ENCODE measurements at regions not wholly inside any gene's neighbourhood (a gene's known extent, or its start where the extent isn't known, plus 50 kb on each side); places are given as distances from the start of the nearest gene placed in this dataset.

DNA sequence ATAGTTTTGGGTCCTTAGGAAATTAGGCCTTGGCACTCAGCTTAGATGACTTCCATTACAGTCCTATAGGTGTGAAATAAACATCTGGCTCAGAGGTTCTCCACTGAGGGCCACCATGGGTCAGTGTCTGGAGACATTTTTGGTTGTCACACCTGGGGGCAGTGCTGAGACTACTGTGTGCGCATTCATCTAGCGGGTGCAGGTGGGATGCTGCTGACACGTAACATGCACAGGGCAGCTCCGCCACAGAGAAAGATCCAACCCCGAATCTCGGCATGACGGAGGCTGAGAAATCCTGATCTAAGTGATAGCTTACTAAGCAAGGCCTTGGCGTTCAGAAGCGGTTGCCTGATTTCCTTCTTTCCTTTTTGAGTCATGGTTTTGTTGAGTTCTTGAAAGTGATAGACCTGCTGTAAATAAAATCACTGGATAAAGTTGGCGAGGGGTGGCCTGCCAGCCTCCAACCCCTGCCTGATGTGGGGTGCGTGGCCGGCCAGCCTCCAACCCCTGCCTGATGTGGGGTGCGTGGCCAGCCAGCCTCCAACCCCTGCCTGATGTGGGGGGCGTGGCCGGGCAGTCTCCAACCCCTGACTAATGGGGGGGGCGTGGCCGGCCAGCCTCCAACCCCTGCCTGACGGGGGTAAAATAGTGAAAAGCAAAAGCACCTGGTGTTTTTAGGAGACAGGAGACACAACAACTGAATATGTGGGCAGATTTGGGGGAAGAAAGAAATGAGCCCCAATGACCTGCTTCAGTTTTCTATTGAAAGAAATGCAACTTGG, 158.1 kb downstream of the CDH26 start:
- no peak overlapping the region for H3K9ac ChIP-seq (ENCODE audit: low read depth, low read length)
- H3K27me3 ChIP-seq (ENCODE audit: control insufficient read depth, insufficient read depth, low read length): peaks cover 59% of the 10 kb centered on the region
- no peak overlapping the region for H3K4me3 ChIP-seq (ENCODE audit: low read length)
- H3K9me3 ChIP-seq (replicated peaks; ENCODE audit: low read length): no peaks in the 10 kb centered on the region
- no peaks in the 10 kb centered on the region for H3K4me1 ChIP-seq (ENCODE audit: control insufficient read depth, insufficient read depth, low read length)
- H3K4me2 ChIP-seq (ENCODE audit: low read length): no peak overlapping the region
- no peaks in the 10 kb centered on the region for H3K36me3 ChIP-seq (ENCODE audit: insufficient read depth, low read length)

DNA sequence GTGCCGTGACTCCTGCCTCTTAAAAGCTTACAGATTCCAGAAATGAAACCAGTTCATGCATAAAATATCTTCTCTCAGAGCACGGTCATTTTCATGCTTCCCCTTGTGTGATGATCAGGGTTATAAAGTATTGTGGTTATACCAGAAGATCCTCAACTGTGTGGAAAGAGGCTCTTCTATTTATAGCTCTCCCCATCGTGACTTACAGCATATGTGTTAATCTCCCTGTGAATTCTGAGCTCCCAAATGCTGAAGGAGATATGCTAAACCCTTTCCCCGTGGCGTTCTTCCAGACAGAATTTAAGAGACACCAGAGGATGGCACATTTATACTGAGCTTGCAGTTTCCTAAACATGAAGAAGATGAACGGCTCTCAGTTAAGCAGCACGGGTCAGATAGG, 158.8 kb downstream of the CDH26 start:
- no peaks in the 10 kb centered on the region for H3K4me1 ChIP-seq (ENCODE audit: control insufficient read depth, insufficient read depth, low read length)
- peaks cover 64% of the 10 kb centered on the region for H3K27me3 ChIP-seq (ENCODE audit: control insufficient read depth, insufficient read depth, low read length)
- H3K9me3 ChIP-seq (replicated peaks; ENCODE audit: low read length): no peaks in the 10 kb centered on the region
- H3K4me2 ChIP-seq (ENCODE audit: low read length): no peak overlapping the region
- H3K4me3 ChIP-seq (ENCODE audit: low read length): no peak overlapping the region
- H3K9ac ChIP-seq (ENCODE audit: low read depth, low read length): no peak overlapping the region
- no peaks in the 10 kb centered on the region for H3K36me3 ChIP-seq (ENCODE audit: insufficient read depth, low read length)

DNA sequence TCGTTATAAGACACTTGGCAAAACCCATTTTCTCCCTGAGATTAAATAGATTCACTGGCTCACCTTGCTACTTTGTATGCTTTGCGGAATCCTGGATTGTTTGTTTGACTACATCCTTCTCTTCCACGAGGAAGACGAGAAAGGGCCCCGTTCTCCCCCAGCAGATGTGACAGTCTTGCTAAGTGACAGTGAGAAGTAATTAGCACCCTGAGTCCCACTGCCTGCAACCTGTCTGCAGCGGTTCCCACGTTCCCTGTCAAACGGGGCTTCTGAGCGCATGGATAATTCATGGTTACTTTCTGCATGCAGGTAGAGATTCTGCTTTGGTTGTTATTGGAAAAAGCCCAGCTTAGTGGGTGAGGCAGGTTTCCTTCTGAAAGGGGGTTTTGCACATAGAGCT, 163.7 kb downstream of the CDH26 start:
- H3K4me1 ChIP-seq (ENCODE audit: control insufficient read depth, insufficient read depth, low read length): no peaks in the 10 kb centered on the region
- no peaks in the 10 kb centered on the region for H3K9me3 ChIP-seq (replicated peaks; ENCODE audit: low read length)
- no peaks in the 10 kb centered on the region for H3K36me3 ChIP-seq (ENCODE audit: insufficient read depth, low read length)
- H3K4me2 ChIP-seq (ENCODE audit: low read length): no peak overlapping the region
- no peak overlapping the region for H3K9ac ChIP-seq (ENCODE audit: low read depth, low read length)
- H3K4me3 ChIP-seq (ENCODE audit: low read length): no peak overlapping the region
- H3K27me3 ChIP-seq (ENCODE audit: control insufficient read depth, insufficient read depth, low read length): peaks cover 58% of the 10 kb centered on the region

DNA sequence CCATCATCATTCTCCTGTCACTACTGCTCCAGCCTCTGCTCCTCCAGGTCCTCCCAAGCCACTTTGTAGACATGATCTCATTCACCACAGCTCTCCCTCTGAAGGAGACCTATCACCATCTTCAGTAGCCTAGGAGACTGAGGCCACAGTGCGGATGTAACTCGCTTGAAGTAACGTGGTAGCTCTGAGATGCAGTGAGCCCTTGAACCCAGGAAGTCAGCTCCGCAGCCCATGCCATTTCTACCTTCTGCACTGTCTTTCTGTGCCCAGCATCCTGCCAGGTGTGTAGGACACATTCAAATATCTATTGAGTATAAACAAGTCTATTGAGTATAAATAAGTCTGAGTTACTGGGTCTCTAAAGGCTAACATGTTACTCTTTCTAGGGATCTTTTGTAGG, 164.4 kb downstream of the CDH26 start:
- no peaks in the 10 kb centered on the region for H3K9me3 ChIP-seq (replicated peaks; ENCODE audit: low read length)
- no peak overlapping the region for H3K4me3 ChIP-seq (ENCODE audit: low read length)
- no peaks in the 10 kb centered on the region for H3K4me1 ChIP-seq (ENCODE audit: control insufficient read depth, insufficient read depth, low read length)
- H3K4me2 ChIP-seq (ENCODE audit: low read length): no peak overlapping the region
- H3K36me3 ChIP-seq (ENCODE audit: insufficient read depth, low read length): no peaks in the 10 kb centered on the region
- no peak overlapping the region for H3K9ac ChIP-seq (ENCODE audit: low read depth, low read length)
- H3K27me3 ChIP-seq (ENCODE audit: control insufficient read depth, insufficient read depth, low read length): peaks cover 54% of the 10 kb centered on the region

DNA sequence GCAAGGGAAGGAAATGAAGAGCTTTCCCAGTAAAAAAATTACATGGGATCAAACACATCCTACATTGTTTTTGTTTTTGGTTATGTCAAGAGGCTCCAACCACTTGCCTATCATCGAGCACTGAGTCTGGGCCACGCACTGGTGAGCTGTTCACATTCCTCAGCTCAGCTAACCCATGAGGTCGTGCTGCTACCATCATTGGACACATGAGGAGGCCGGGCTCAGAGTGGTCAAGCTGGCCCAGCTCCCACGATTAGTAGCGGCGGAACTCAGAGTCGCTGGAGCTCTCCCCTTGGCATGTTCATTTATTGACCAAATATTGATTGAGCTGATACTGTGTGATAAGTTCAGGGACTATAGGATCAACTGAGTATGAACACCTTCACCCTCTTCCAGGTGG, 164.9 kb downstream of the CDH26 start:
- peaks cover 54% of the 10 kb centered on the region for H3K27me3 ChIP-seq (ENCODE audit: control insufficient read depth, insufficient read depth, low read length)
- H3K4me2 ChIP-seq (ENCODE audit: low read length): no peak overlapping the region

DNA sequence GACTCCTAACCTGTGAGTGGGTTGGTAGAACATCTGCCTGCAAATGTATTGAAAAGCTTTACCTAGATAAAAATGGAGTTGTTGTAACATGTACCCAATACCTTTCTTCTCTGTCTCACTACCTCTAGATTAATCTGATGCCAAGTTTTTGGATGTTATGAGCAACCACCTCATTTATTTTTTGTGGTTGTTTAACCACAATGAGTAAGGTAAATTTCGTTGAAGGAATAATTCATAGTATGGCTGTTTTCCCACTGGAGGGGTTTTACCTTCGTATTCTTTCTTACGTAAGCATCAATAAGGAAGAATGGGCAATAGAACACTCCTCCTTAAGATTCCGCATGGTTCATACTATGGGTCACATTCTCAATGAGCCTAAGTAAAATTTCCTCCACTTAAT, 165.4 kb downstream of the CDH26 start:
- Histone ChIP-seq H3K36me3 (ENCODE audit: insufficient read depth, low read length) (no peaks in the 10 kb centered on the region), H3K4me3 (ENCODE audit: low read length) (no peak overlapping the region), H3K27me3 (ENCODE audit: control insufficient read depth, insufficient read depth, low read length) (peaks cover 51% of the 10 kb centered on the region), H3K9ac (ENCODE audit: low read depth, low read length) (no peak overlapping the region), H3K9me3 (replicated peaks; ENCODE audit: low read length) (no peaks in the 10 kb centered on the region), H3K4me2 (ENCODE audit: low read length) (no peak overlapping the region), H3K4me1 (ENCODE audit: control insufficient read depth, insufficient read depth, low read length) (no peaks in the 10 kb centered on the region)

More for the DNA sequence above, 164.9 kb downstream of the CDH26 start:
- Histone ChIP-seq H3K4me1 (ENCODE audit: control insufficient read depth, insufficient read depth, low read length) (no peaks in the 10 kb centered on the region), H3K9ac (ENCODE audit: low read depth, low read length) (no peak overlapping the region), H3K36me3 (ENCODE audit: insufficient read depth, low read length) (no peaks in the 10 kb centered on the region), H3K4me3 (ENCODE audit: low read length) (no peak overlapping the region), H3K9me3 (replicated peaks; ENCODE audit: low read length) (no peaks in the 10 kb centered on the region)

DNA sequence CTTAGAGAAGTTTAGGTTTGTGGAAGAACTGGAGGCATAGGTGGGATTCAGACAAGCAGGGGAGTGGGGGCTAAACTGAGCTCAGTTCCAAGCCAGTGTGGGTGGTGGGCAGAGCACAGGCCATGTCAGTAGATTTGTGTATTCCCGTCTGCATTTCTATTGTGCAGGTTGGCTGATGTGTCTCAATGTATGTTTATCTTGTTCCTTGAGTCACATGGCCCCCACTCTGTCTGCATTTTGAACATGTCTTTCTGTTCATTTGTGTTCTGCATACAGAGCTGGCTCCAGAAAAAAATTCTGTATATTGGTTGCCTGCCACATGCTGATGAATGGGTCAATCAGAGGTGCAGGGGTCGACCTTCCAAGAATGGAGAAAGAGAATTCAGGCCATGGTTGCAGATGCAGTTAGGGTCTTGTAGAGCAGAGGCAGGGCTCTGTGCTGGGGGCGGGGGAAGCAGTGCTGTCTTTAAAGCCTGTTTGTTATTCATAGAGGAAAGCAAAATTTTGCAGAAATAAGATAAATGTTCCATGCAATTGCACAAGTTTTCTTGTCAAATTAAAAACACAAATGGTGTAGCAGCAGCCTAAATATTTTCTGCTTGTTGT, 166.7 kb downstream of the CDH26 start:
- no peaks in the 10 kb centered on the region for H3K4me1 ChIP-seq (ENCODE audit: control insufficient read depth, insufficient read depth, low read length)
- H3K27me3 ChIP-seq (ENCODE audit: control insufficient read depth, insufficient read depth, low read length): peaks cover 42% of the 10 kb centered on the region
- no peaks in the 10 kb centered on the region for H3K36me3 ChIP-seq (ENCODE audit: insufficient read depth, low read length)
- no peaks in the 10 kb centered on the region for H3K9me3 ChIP-seq (replicated peaks; ENCODE audit: low read length)
- H3K4me2 ChIP-seq (ENCODE audit: low read length): no peak overlapping the region
- H3K9ac ChIP-seq (ENCODE audit: low read depth, low read length): no peak overlapping the region
- H3K4me3 ChIP-seq (ENCODE audit: low read length): no peak overlapping the region

DNA sequence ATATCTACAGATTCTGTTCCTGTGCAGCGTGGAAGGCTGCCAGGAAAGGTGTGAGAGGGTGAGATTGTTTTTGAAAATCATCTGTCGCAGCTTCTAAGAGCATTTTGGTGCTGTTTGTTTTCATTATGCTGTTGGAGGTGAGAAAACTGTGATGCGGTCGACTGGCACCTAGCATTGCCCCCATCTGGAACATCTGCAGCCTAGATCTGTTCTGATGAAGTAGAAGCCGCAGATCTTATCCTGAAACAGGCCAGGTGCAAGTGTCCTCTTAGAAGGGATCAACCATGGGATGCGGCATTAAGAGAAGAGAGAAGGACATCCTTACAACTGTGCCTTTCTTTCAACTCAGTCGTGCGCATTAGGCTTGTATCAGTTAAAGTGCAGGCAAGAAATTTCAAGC, 167.3 kb downstream of the CDH26 start:
- Histone ChIP-seq H3K36me3 (ENCODE audit: insufficient read depth, low read length) (no peaks in the 10 kb centered on the region), H3K4me2 (ENCODE audit: low read length) (no peak overlapping the region), H3K9me3 (replicated peaks; ENCODE audit: low read length) (no peaks in the 10 kb centered on the region), H3K9ac (ENCODE audit: low read depth, low read length) (no peak overlapping the region), H3K27me3 (ENCODE audit: control insufficient read depth, insufficient read depth, low read length) (peaks cover 42% of the 10 kb centered on the region), H3K4me1 (ENCODE audit: control insufficient read depth, insufficient read depth, low read length) (no peaks in the 10 kb centered on the region), H3K4me3 (ENCODE audit: low read length) (no peak overlapping the region)

DNA sequence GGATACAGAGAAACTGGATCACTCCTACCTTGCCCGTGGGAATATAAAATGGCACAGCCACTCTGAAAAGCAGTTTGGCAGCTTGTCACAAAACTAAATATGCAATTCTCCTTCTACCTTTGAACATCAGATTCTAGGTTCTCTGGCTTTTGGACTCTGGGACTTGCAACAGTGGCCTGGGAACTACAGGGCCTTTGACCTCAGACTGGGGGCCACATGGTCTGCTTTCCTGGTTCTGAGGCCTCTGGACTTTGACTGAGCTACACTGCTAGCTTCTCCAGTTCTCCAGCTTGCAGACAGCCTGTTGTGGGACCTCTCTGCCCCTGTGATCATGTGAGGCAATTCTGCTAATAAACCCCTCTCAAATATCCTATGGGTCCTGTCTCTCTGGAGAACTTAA, 168.8 kb downstream of the CDH26 start:
- H3K4me1 ChIP-seq (ENCODE audit: control insufficient read depth, insufficient read depth, low read length): no peaks in the 10 kb centered on the region
- no peak overlapping the region for H3K4me2 ChIP-seq (ENCODE audit: low read length)
- H3K9ac ChIP-seq (ENCODE audit: low read depth, low read length): no peak overlapping the region
- H3K9me3 ChIP-seq (replicated peaks; ENCODE audit: low read length): no peaks in the 10 kb centered on the region
- no peaks in the 10 kb centered on the region for H3K36me3 ChIP-seq (ENCODE audit: insufficient read depth, low read length)
- no peak overlapping the region for H3K4me3 ChIP-seq (ENCODE audit: low read length)
- H3K27me3 ChIP-seq (ENCODE audit: control insufficient read depth, insufficient read depth, low read length): peaks cover 37% of the 10 kb centered on the region

DNA sequence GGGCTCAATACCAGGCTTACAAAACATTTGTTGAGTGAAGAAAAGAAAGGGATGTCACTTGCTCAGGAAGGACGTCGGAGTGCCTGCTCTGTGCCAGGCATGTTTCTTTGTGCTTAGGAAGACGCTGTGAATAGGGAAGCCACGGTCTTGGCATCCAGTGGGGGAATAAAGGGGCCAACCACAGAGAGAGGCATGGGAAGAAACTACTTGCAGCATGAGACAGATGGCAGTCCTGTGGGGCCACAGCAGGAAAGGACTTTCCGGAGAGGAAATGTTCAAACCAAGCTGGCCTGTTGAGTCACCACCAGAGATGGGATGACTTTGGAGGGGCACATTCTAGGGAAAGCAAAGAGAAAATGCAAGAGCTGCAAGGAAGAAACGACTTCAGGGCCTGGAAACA, 173.2 kb downstream of the CDH26 start:
- peaks cover 19% of the 10 kb centered on the region for H3K27me3 ChIP-seq (ENCODE audit: control insufficient read depth, insufficient read depth, low read length)
- no peak overlapping the region for H3K9ac ChIP-seq (ENCODE audit: low read depth, low read length)
- no peaks in the 10 kb centered on the region for H3K4me1 ChIP-seq (ENCODE audit: control insufficient read depth, insufficient read depth, low read length)
- H3K36me3 ChIP-seq (ENCODE audit: insufficient read depth, low read length): no peaks in the 10 kb centered on the region
- no peaks in the 10 kb centered on the region for H3K9me3 ChIP-seq (replicated peaks; ENCODE audit: low read length)
- H3K4me2 ChIP-seq (ENCODE audit: low read length): no peak overlapping the region
- no peak overlapping the region for H3K4me3 ChIP-seq (ENCODE audit: low read length)

DNA sequence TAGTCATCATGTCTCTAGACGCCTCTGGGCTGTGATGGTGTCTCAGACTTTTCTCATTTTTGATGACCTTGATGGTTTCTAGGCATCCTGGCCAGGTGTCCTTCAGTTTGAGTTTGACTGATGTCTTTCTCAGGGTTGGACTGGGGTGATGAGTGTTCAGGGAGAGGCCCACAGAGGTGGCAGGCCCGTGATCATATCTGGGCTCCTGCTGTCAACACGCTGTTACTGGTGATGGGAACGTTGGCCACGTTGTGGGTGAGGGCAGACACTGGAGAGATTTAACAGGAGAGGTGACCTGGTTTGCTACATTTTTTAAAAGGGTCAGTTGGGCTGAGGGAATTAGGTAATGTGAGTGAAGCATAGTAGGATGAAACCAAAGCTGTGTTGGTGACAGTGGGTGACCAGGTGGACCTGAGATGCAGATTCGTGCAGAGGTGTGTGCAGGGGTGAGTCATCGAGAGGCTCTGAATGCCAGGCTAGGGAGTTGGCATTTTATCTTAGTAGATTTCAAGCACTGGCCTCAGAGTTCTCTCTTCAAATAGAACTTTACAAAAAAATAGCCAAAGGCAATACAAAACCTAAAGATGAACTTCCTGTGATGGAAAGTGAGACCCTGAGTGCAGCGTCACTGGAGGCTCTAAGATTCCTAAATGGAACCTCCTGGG, 174.1 kb downstream of the CDH26 start:
- no peak overlapping the region for H3K4me3 ChIP-seq (ENCODE audit: low read length)

More for the DNA sequence above, 174.1 kb downstream of the CDH26 start:
- Histone ChIP-seq H3K9ac (ENCODE audit: low read depth, low read length) (no peak overlapping the region), H3K27me3 (ENCODE audit: control insufficient read depth, insufficient read depth, low read length) (peaks cover 11% of the 10 kb centered on the region), H3K9me3 (replicated peaks; ENCODE audit: low read length) (no peaks in the 10 kb centered on the region), H3K4me1 (ENCODE audit: control insufficient read depth, insufficient read depth, low read length) (no peaks in the 10 kb centered on the region), H3K4me2 (ENCODE audit: low read length) (no peak overlapping the region), H3K36me3 (ENCODE audit: insufficient read depth, low read length) (no peaks in the 10 kb centered on the region)
